NOMO-1 treated with dmso at 0.1 percent for 144 hours (cell line): ENCODE measurements at regions not wholly inside any gene's neighbourhood (a gene's known extent, or its start where the extent isn't known, plus 50 kb on each side); places are given as distances from the start of the nearest gene placed in this dataset.
"Not testable (repeated sequence)": the region's sequence is repeated elsewhere in the genome, so short reads cannot be mapped to it uniquely, and the experiment has no call there.

Experiments used
- DNase-seq: peaks from one replicate; lab custom pipeline; 2025; ENCODE audit not compliant: unreplicated experiment; lab: John Stamatoyannopoulos, UW

DNA sequence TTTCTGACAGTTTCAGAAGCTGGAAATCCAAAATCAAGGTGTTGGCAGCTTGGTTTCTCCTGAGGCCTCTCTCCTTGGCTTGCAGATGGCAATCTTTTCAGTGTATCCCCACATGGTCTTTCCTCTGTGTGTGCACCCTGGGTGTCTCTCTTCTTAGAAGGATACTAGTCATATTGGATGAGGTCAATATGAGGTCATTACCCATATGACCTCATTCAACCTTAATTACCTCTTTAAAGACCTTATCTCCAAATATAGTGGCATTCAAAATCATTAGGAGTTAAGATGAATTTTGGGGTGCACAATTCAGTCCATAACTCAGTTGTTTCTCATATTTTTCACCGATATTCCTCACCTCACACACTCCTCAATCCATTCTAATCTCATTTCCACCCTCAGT, 92.4 kb upstream of the TGM3 start:
- no peak for DNase-seq

DNA sequence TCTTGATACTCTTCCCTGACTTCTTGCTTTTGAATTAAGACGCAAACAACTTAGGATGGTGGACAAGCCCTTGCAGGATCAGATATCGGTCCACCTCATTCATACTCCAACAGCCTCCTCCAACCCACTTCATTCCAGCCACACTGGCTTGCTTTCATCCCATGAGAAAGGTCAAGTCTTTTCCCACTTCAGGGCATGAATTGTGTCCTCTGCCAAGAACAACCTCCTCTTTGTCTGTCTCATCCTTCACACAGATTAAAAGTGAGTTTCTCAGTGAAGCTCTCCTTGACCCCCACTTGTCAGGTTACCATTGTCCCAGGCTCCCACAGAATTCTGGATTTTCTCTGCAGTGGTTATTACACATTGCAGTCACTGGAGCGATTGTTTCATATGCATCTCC, 91.8 kb upstream of the TGM3 start:
- DNase-seq = no peak

DNA sequence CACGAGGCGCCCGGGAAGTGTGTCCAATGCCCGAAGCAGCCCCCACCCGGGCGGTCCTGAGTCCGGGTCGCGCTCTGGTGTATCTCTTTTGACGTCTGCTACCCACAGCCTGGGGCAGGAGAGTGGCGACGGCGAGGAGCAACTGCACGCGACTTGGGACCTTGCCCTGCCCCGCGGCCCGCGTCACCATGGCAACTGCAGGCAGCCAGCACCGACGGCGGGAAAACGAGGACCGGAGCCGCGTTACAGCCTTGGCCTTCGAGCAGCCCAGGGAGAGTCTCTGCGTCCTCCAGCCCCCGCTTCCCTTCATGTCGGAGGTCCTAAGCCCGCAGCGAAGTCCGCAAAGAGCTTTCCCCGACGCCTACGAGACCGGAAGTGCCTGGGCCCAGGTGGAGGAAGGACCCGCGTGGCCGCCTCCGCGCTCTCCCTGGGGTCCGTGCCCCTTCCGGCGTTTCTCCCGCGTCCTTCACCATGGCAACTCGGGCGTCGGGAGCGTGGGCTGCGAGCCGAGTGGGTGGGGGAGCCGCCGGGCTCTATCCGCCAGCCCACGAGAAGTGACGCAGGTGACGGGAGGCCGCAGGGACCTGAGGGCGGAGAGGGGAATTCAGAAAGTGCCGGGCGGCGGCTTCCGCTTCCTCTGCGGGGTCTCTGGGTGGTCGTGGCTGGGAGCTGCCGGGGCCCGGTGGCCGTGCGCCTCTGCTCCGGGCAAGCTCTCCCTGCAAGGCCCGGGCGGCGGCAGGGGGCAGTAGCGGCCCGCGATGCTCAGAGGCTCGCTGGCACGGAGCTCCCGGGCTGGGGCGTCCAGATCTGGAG, 88.6 kb upstream of the TGM3 start:
- peak; percentile 66 for DNase-seq

DNA sequence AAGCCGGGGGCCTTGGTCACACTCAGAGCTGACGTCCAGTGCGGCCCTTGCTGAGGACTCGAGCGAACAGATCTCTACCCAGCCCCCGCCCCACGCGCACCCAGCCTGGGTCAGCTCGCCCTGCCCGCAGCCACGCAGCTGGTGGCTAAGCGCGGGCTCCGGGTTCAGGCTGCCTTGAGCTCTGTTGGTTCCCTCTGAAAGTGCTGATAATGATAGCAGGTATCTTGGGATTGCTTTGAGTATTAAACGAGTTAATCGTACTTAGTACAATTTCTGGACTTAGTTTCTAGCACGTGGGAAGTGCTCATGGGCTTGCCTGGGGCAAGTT, 88.1 kb upstream of the TGM3 start:
- DNase-seq = no peak

DNA sequence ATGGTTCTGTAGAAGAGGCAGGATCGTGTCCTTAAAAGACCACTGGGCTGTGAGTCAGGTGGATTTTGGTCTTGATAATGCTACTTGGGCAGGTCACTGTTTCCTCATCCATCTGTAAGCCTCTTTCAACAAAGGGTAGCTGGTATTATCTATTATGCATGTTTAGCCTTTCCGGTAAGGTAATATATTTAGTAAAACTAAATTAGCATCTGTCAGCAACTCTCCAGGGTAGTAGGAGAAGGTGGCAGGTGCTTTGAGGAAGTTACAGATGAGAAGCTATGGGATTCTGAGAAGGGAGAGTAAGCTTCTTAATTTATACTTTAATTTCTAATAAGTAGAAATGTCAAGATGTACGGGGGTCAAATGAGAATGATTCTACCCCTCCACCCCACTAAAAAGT, 86.9 kb upstream of the TGM3 start:
- DNase-seq = no peak

DNA sequence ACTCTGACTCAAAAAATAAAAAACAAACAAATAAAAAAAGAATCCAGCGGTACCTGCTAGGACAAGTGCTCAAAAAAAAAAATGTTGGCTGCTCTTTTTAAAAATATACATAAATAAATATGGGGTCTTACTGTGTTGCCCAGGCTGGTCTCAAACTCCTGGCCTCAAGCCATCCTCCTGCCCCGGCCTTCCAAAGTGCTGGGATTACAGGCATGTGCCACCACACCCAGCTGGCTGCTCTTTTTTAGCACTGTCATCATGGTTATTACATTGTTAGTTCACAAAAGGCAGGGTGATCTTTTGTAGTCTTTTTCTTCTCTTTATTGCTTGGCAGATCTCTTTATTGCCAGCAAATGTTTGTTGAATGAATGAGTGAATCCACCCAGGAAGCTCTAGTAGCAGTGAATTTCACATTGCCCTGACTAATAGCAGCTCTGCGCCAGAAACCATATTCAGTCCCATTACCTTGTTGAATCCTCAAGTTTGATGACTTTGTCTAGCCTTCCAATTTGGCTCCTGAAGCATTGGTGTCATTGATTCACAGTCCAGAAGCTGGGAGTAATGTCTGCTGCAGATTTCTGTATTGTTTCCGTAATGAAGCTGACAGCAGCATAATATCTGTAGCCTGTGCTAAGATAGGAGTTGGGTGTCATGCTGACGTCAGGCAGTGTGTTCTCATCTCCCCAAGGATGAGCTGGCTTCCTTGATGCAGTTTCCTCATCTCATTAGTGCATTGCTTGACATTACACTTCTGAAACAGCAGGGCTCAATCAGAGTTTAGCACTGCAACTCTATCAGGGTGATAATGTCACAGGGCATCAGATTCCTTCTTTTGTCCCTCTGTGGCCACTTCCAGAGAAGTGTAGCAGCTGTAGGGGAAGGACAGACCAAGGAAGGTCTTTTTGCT, 84.9 kb upstream of the TGM3 start:
- DNase-seq = no peak

DNA sequence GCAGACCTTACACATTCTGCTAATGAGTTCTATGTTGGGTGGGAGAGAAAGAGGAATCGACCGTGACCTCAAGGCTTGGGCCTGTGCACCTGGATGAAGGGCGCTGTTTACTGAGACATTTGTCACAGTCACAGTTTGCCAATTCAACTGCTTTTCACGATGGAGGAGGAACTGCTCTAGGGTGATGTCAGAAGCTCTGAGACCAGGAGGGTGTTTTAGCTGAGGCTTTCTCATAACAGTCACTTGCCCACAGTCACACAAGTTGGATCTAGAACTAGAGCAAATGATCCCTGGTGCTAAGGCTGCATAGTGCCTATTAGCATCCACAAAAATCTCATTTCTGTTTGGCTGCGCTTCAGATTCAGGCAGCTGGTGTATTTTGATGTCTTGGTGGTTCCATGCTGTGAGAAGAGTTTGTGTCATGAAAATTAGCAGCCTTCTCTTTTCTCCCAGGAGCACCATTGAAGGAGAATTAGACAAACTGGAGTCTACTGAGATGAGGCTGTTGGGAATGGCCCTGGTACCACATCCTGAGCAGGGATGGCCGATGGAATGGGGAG, 83.3 kb upstream of the TGM3 start:
- DNase-seq = no peak

DNA sequence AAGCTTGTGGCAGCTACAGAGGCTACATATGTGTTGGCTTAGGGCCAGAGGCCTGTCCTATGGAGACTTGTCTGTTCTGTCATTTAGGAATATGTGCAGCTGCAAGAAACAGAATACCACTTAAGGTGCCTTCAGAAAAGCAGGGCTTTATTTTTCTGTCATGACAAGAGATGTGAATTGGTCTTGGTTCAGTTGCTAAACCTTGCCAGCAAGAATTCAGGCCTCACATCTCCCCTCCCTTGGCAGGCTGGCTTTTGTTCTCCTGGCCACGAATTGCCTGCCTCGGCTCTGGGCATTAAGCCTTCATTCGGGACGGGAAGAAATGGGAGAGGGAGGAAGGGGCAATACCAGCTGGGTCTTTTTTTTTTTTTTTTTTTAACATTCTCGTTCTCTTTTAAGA, 82.4 kb upstream of the TGM3 start:
- DNase-seq = no peak

DNA sequence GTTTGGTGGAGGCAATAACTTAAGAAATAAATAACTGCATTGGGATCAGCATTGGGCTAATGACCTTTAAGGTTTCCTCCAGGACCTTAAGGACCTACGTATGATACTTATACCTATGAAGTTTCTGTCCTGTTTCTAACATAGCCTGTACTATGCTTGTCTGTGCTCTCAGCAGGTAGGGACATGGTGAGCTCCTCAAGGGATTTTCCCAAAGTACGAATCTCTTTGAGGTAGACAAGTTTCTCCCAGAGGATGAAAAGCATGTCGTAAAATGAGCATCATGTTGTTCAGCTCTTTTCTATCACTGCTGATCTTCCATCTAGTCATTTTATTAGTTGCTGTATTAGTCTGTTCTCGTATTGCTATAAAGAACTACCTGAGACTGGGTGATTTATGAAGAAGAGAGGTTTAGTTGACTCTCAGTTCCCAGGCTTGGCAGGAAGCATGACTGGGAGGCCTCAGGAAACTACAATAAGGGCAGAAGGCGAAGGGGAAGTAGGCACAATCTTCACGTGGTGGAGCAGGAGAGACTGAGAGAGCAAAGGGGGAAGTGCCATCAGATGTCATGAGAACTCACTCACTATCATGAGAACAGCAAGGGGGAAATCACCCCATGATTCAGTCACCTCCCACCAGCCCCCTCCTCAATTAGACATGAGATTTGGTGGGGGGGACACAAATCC, 77.8 kb upstream of the TGM3 start:
- peak; percentile 88 for DNase-seq

DNA sequence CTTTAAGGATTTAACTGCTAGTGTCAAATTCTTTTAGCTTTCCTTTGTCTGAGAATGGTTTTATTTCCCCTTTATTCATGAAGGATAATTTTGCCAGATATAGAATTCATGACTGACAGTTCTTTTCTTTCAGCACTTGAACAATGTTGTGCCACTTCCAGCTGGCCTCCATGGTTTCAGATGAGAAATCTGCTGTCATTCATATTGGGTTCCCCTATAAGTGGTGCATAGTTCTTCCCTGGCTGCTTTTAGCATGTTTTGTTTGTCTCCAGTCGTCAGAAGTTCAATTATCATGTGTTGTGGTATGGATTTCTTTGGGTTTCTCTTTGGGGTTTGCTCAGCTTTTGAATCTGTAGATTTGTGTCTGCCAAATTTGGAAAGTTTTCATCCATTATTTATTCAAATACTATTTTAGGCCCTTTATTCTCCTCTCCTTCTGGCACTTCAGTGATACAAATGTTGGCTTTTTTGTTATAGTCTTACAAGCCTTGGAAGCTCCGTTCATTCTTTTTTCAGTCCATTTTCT, 76.3 kb upstream of the TGM3 start:
- DNase-seq = no peak

DNA sequence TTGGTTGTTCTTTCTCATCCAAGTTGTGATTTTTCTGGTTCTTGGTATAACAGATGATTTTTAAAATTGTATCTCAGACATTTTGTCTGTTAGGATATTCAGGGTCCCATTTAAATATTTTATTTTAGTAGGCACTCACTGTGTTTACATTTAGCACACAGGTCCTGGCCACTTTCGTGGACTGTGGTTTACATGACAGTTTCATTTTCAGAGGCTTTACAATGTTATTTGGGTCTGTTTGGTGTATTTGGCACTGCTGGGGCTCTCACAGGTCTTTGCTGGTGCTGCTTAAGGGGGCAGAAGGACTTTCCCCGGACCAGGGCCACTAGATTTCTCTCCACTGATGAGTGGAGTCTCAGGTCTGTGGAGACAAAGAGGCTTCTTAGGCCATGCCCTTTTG, 75.5 kb upstream of the TGM3 start:
- no peak for DNase-seq

DNA sequence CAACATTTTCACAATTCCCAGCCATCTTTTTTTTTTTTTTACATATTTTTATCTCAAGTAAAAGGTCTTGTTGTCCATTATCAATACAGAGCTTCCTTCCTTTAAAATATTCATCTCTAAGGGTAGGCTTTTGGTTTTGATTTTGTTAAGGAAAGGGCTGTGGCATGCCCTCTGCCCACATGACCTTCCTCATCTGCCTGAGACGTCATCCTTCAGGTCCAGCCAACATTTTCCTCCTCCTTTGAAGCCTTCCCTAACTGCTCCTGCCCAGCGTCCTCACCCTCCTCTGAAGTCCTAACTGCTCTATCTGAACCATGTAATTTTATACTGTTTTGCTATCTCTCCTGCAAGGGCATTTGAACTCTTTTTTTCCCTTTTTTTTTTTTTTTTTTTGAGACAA, 73.9 kb upstream of the TGM3 start:
- DNase-seq = no peak

DNA sequence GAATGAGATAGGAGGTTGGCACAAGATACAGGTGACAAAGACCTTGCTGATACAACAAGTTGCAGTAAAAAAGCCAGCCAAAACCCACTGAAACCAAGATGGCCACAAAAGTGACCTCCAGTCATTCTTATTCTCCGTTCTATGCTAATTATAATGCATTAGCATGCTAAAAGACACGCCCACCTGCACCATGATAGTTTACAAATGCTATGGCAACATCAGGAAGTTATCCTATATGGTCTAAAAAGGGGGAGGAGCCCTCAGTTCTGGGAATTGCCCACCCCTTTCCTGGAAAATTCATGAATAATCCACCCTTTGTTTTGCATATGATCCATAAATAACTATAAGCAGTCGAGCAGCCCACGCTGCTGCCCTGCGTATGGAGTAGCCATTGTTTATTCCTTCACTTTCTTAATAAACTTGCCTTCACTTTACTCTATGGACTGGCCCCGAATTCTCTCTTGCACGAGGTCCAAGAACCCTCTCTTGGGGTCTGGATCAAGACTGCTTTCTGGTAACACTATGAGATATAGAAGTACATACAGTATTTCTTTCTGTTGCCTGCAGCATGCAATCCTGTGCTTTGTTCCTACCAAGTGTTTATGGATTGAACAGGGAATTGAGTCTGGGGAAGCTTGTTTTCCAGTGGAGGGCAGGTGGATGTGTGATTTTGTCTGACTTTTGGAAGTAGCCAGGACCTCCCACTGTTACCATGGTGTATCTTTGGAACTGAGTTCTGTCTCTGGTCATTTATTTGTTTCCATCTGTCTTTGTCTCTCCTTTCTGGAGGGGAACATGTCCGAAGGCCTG, 72.0 kb upstream of the TGM3 start:
- no peak for DNase-seq

DNA sequence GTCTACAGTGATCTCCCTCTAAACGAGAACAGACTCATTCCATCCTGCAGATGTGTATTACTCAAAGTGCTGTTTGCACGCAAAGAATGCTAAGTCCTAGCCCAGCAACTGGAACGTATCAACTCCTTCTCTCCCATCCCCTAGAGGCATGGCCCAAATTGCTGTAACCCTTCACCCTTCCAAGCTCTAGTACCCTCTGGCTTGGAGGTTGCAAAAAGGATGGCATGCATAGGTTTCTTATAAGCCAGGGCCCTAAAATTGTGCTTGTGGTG, 71.5 kb upstream of the TGM3 start:
- no peak for DNase-seq

DNA sequence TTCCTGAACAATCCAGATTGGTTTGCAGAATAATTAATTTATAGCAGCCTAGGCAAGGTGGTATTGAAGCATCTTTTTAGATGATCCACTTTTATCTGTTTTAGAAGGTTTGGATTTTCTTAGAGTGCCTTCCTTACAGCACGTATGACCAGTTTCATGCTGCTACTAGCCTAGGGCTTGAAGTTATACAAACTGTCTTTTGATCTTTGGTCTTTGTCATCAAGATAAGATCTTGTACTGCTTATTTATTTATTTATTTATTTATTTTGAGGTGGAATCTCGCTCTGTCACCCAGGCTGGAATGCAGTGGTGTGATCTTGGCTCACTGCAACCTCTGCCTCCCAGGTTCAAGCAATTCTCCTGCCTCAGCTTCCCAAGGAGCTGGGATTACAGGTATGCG, 68.5 kb upstream of the TGM3 start:
- not testable (repeated sequence) for DNase-seq

DNA sequence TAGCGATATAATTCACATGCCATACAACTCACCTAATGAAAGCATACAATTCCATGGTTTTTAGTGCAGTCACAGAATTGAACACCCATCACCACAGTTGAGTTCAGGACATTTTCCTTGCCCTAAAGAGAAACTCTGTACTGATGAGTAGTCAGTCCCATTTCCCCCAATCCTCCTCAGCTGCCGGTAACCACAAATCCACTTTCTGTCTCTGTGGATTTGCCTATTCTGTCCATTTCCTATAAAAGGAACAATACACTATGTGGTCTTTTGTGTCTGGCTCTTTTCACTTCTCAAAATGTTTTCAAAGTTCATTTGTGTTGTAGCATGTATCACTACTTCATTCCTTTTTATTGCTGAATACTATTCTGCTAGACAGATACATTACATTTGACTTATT, 67.9 kb upstream of the TGM3 start:
- no peak for DNase-seq

DNA sequence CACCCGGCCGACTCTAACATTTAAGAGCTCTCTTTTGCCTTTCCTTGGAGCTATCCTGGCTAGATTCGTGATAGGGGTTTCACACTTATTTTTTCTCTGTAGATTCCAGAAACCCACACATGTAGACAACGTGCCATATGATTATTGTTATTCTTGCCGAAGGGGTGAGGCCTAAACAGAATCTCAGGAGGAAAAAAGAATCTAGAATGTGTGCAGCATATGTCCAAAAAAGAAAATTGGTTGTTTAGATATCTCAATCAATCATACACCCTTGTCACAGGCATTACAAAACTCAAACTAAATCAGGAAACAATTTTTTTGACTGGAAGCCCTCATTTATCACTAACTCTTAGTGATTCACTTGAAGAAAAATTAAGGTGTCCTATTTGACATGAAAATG, 66.9 kb upstream of the TGM3 start:
- DNase-seq = no peak

DNA sequence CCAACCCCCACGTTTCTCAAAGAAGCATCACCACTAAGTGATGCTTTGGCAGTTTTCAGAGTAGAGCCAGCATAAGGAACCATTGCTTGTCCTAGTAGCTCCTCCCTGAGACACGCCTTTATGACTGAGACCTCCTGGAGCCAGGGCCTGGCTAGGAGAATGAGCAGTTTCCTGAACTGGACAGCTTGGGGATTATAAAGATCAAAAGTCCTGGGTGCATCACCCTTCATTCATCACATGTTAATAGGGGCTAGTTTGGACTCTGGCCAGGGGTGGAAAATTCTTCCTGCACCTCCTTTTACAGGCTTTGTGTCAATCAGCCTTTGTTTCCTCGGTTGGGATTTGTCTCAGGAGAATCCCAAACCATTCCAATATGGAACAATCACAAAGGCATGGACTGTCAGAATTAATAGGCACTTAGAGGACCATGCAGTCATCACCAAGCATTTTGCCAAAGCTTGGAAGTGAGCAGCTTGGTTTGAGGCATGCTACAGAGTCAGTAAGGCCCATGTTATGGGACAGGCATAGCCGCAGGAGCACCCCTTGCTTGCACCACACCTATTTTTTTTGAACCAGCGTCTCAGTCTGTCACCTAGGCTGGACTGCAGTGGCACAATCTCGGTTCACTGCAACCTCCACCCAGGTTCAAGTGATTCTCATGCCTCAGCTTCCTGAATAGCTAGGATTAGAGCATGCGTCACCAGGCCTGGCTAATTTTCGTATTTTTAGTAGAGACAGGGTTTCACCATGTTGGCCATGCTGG, 64.9 kb upstream of the TGM3 start:
- DNase-seq = no peak

DNA sequence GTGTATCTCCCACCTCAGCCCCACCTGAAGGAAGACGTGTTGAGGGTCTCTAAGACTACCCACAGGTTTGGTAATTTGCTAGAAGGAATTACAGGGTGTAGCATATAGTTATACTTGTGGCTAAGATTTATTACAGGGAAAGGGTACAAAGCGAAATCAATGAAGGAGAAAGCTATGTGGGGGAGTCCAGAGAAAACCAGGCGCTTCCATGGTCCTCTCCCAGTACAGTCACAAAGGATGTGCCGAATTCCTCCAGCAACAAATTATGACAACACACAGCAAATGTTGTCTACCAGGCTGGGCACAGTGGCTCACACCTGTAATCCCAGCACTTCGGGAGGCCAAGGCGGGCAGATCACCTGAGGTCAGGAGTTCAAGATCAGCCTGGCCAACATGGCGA, 64.1 kb upstream of the TGM3 start:
- DNase-seq = no peak

DNA sequence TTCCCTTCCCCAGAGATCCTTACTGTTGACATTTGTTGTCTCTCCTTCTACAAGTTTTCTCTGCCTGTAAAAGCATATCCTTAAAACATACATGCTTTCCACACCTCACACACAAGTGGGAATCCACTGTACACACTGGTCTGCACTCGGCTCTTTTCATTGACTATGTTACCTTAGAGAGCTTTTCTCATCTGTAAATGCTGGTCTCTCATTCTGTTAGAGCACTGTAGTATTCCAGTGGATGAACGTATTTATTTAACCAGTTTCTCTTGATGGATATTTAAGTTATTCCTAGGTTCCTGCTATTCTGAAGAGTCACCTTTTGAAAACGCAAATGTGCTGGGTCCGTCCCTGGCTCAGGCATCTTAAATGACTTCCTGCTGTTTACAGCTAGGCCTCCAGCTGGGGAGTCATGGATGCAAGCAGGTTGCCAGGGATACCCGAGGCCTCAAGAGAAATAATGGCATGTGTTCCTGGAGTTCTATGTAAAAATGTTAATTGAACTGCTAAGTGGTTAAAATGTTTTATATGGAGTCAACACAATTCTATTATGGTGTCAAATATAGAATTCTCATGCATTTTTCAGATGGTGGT, 61.1 kb upstream of the TGM3 start:
- no peak for DNase-seq
